ENCODE measurements at regions not wholly inside any gene's neighbourhood (a gene's known extent, or its start where the extent isn't known, plus 50 kb on each side); places are given as distances from the start of the nearest gene placed in this dataset.

DNA sequence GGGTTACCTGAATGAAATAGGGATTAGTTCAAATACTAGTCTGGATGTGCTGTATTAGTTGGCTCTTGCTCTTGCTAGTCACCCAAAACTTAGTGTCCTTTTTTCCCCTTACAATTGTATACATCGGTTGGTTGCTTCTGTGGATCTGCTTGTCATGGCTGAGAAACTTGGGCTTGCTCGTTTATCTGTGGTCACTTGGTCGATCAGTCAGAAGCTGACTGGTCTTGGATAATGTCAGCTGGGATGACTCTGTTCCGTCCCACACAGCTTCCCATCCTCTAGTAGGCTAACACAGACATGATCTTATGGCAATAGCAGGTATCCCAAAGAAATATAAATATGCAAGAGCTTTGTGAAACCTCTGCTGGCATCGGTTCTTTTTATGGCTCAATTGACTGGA, 807.4 kb downstream of the MAT2B start:
- TF ChIP-seq, protein P1, sequence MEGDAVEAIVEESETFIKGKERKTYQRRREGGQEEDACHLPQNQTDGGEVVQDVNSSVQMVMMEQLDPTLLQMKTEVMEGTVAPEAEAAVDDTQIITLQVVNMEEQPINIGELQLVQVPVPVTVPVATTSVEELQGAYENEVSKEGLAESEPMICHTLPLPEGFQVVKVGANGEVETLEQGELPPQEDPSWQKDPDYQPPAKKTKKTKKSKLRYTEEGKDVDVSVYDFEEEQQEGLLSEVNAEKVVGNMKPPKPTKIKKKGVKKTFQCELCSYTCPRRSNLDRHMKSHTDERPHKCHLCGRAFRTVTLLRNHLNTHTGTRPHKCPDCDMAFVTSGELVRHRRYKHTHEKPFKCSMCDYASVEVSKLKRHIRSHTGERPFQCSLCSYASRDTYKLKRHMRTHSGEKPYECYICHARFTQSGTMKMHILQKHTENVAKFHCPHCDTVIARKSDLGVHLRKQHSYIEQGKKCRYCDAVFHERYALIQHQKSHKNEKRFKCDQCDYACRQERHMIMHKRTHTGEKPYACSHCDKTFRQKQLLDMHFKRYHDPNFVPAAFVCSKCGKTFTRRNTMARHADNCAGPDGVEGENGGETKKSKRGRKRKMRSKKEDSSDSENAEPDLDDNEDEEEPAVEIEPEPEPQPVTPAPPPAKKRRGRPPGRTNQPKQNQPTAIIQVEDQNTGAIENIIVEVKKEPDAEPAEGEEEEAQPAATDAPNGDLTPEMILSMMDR (IDR thresholded peaks at IDR 0.05; ENCODE audit: low read length) = no peak
- no peak for TF ChIP-seq EZH2 (IDR thresholded peaks at IDR 0.05; ENCODE audit: borderline replicate concordance, low read length)
